ENCODE measurements at regions not wholly inside any gene's neighbourhood (a gene's known extent, or its start where the extent isn't known, plus 50 kb on each side); places are given as distances from the start of the nearest gene placed in this dataset.

- Histone ChIP-seq H3K4me2 (ENCODE audit: low read length) (no peak overlapping the region), H3K9me3 (ENCODE audit: low read length) (no peaks in the 10 kb centered on the region), H3K36me3 (ENCODE audit: insufficient read depth, low read length) (no peaks in the 10 kb centered on the region)
Measured at GRCh38 chr2:126952216-126952615, 53.5 kb downstream of the TEX51 start.

GRCh38 chr2:126953483-126953882 lies 54.8 kb downstream of the TEX51 start:
- H3K9me2 ChIP-seq (ENCODE audit: insufficient read depth, low read length) = no peaks in the 10 kb centered on the region
- no peaks in the 10 kb centered on the region for H4K20me1 ChIP-seq (ENCODE audit: insufficient read depth)
- no peak for TF ChIP-seq TAF1 (IDR thresholded peaks at IDR 0.05; ENCODE audit: low read depth)
- no peak for TF ChIP-seq RAD21 (conservative IDR thresholded peaks at IDR 0.05)
- no peak for TF ChIP-seq REST (IDR thresholded peaks at IDR 0.05; ENCODE audit: borderline replicate concordance)
- TF ChIP-seq POLR2AphosphoS5 (IDR thresholded peaks at IDR 0.05) = no peak
- no peak for TF ChIP-seq EP300 (conservative IDR thresholded peaks at IDR 0.05; ENCODE audit: poor library complexity, severe bottlenecking)
- no peak for TF ChIP-seq MXI1 (conservative IDR thresholded peaks at IDR 0.05; ENCODE audit: poor library complexity, severe bottlenecking)
- no peak for TF ChIP-seq EZH2 (IDR thresholded peaks at IDR 0.05; ENCODE audit: borderline replicate concordance, insufficient read depth, low read length, poor library complexity, severe bottlenecking)

More at GRCh38 chr2:126952216-126952615, 53.5 kb downstream of the TEX51 start:
- Histone ChIP-seq H3K27ac (ENCODE audit: low read length) (no peak overlapping the region), H3F3A (ENCODE audit: insufficient read depth, low read length, poor library complexity, severe bottlenecking) (no peaks in the 10 kb centered on the region), H4K20me1 (ENCODE audit: insufficient read depth) (no peaks in the 10 kb centered on the region), H3K9me2 (ENCODE audit: insufficient read depth, low read length) (no peaks in the 10 kb centered on the region), H3K9ac (ENCODE audit: low read length) (no peak overlapping the region), H3K79me2 (replicated peaks; ENCODE audit: insufficient read depth, low read length) (no peaks in the 10 kb centered on the region), H2AFZ (ENCODE audit: low read depth, low read length) (no peak overlapping the region), H3K27me3 (ENCODE audit: insufficient read depth, low read depth, low read length) (no peaks in the 10 kb centered on the region), H3K4me3 (ENCODE audit: low read length) (no peak overlapping the region)
- TF ChIP-seq CTCF (IDR thresholded peaks at IDR 0.05; ENCODE audit: poor library complexity, severe bottlenecking) = no peak
- TF ChIP-seq MXI1 (conservative IDR thresholded peaks at IDR 0.05; ENCODE audit: poor library complexity, severe bottlenecking) = no peak
- TF ChIP-seq POLR2AphosphoS5 (IDR thresholded peaks at IDR 0.05) = no peak
- no peak for TF ChIP-seq REST (IDR thresholded peaks at IDR 0.05; ENCODE audit: borderline replicate concordance)
- no peak for TF ChIP-seq EP300 (conservative IDR thresholded peaks at IDR 0.05; ENCODE audit: poor library complexity, severe bottlenecking)
- no peak for TF ChIP-seq EZH2 (IDR thresholded peaks at IDR 0.05; ENCODE audit: borderline replicate concordance, insufficient read depth, low read length, poor library complexity, severe bottlenecking)
- TF ChIP-seq RAD21 (conservative IDR thresholded peaks at IDR 0.05) = no peak
- TF ChIP-seq SMC3 (conservative IDR thresholded peaks at IDR 0.05; ENCODE audit: poor library complexity) = no peak
- no peak for TF ChIP-seq TAF1 (IDR thresholded peaks at IDR 0.05; ENCODE audit: low read depth)

More at GRCh38 chr2:126953483-126953882, 54.8 kb downstream of the TEX51 start:
- H3K4me2 ChIP-seq (ENCODE audit: low read length) = no peak overlapping the region
- no peak overlapping the region for H2AFZ ChIP-seq (ENCODE audit: low read depth, low read length)
- no peak overlapping the region for H3K9ac ChIP-seq (ENCODE audit: low read length)
- H3K27ac ChIP-seq (ENCODE audit: low read length) = no peak overlapping the region
- no peaks in the 10 kb centered on the region for H3K79me2 ChIP-seq (replicated peaks; ENCODE audit: insufficient read depth, low read length)
- H3K36me3 ChIP-seq (ENCODE audit: insufficient read depth, low read length) = no peaks in the 10 kb centered on the region
- H3K9me3 ChIP-seq (ENCODE audit: low read length) = no peaks in the 10 kb centered on the region
- no peaks in the 10 kb centered on the region for H3K27me3 ChIP-seq (ENCODE audit: insufficient read depth, low read depth, low read length)
- no peaks in the 10 kb centered on the region for H3F3A ChIP-seq (ENCODE audit: insufficient read depth, low read length, poor library complexity, severe bottlenecking)
- no peak overlapping the region for H3K4me3 ChIP-seq (ENCODE audit: low read length)

Measured in neural cell (in vitro differentiated cells).